B cell (primary cell): ENCODE measurements at regions not wholly inside any gene's neighbourhood (a gene's known extent, or its start where the extent isn't known, plus 50 kb on each side); places are given as distances from the start of the nearest gene placed in this dataset.

Experiments used
- ATAC-seq: fragments of 200-7000 bp; cut with Tn5 transposase; one replicate; pipeline ENCODE4 v1.10.0; 2021; ENCODE audit warnings: low read depth, mild to moderate bottlenecking, moderate number of reproducible peaks, moderate library complexity
- CTCF ChIA-PET: fragments of 350-600 bp; sonication (Branson Sonifier 250); formaldehyde crosslinking; loops from one replicate; lab custom pipeline; 2021; ENCODE audit warnings: antibody characterized with exemption, inconsistent platforms; lab: Charles Lee
- POLR2A ChIA-PET: fragments of 350-600 bp; sonication (Branson Sonifier 250); formaldehyde crosslinking; loops from one replicate; lab custom pipeline; 2021; ENCODE audit warnings: antibody characterized with exemption; lab: Charles Lee
- DNase-seq: peaks from one replicate; pipeline ENCODE4 v3.0.0; 2013
- H2AFZ ChIP-seq: 2 replicates; pipeline ENCODE4 v1.6.1; 2012; ENCODE audit warnings: mild to moderate bottlenecking, low read depth, low read length; ENCODE audit not compliant: insufficient read depth, poor library complexity, severe bottlenecking
- H3K27ac ChIP-seq, 2 donors: 1 replicate in 1 of 2; 2 replicates in 1 of 2; pipeline ENCODE4 v1.5.1; 2012 to 2013; ENCODE audit warnings: low read length in 2 of 2, mild to moderate bottlenecking in 2 of 2, moderate library complexity in 1 of 2
- H3K27me3 ChIP-seq, 4 experiments: fragments of 200-600 bp in 1 of 4; sonication (generic) in 1 of 4; replicated peaks in 1 of 4; 1 replicate in 2 of 4; 2 replicates in 2 of 4; pipeline versions ENCODE4 v1.6.1 to v1.7.0; 2013 to 2016; ENCODE audit warnings: low read length in 3 of 4, mild to moderate bottlenecking in 2 of 4, mixed read lengths in 1 of 4, moderate library complexity in 1 of 4; ENCODE audit not compliant: insufficient read depth in 4 of 4, control insufficient read depth in 3 of 4; ENCODE audit errors: control extremely low read depth in 1 of 4
- H3K36me3 ChIP-seq, 2 experiments: replicated peaks in 1 of 2; 1 replicate in 1 of 2; 2 replicates in 1 of 2; pipeline versions ENCODE4 v1.6.1 to v1.7.1; 2013; ENCODE audit warnings: low read length in 1 of 2; ENCODE audit not compliant: insufficient read depth in 2 of 2, control insufficient read depth in 1 of 2; ENCODE audit errors: control extremely low read depth in 1 of 2, extremely low read depth in 1 of 2
- H3K4me1 ChIP-seq, 2 donors: fragments of 200-600 bp in 1 of 2; sonication (generic) in 1 of 2; 1 replicate in 1 of 2; 2 replicates in 1 of 2; pipeline versions ENCODE4 v1.5.1 to v1.6.1; 2013 to 2017; ENCODE audit warnings: low read length in 2 of 2; ENCODE audit not compliant: control insufficient read depth in 2 of 2, insufficient read depth in 2 of 2
- H3K4me2 ChIP-seq: replicated peaks from 2 replicates; pipeline ENCODE3; 2012; ENCODE audit warnings: mild to moderate bottlenecking, low read depth, low read length; ENCODE audit not compliant: poor library complexity, severe bottlenecking
- H3K4me3 ChIP-seq, 5 experiments: fragments of 200-600 bp in 1 of 5; sonication (generic) in 1 of 5; 1 replicate in 3 of 5; 2 replicates in 2 of 5; pipeline versions ENCODE4 v1.5.1 to v1.7.0; 2011 to 2016; ENCODE audit warnings: low read length in 4 of 5, mild to moderate bottlenecking in 4 of 5, low read depth in 2 of 5, control low read depth in 1 of 5, moderate library complexity in 1 of 5; ENCODE audit not compliant: insufficient read depth in 1 of 5; ENCODE audit errors: control extremely low read depth in 1 of 5, extremely low read depth in 1 of 5
- H3K79me2 ChIP-seq: fragments of 200-600 bp; sonication (generic); one replicate; pipeline ENCODE4 v1.6.0; 2016; ENCODE audit warnings: low read length; ENCODE audit not compliant: control insufficient read depth, insufficient read depth
- H3K9ac ChIP-seq: fragments of 200-600 bp; sonication (generic); 2 replicates; pipeline ENCODE4 v1.6.1; 2017; ENCODE audit warnings: mild to moderate bottlenecking, low read length, moderate library complexity
- H3K9me3 ChIP-seq, 3 donors: one replicate each; pipeline versions ENCODE4 v1.6.1 to v1.7.1; 2013; ENCODE audit warnings: low read length in 2 of 3; ENCODE audit not compliant: control insufficient read depth in 2 of 3, insufficient read depth in 1 of 3; ENCODE audit errors: control extremely low read depth in 1 of 3
- H4K20me1 ChIP-seq: 2 replicates; pipeline ENCODE4 v1.6.0; 2012; ENCODE audit warnings: mild to moderate bottlenecking, low read length; ENCODE audit not compliant: insufficient read depth, control insufficient read depth, poor library complexity, severe bottlenecking
- H3K27ac Mint-ChIP-seq: one replicate; pipeline ENCODE4 v1.8.0; 2021; ENCODE audit warnings: mixed read lengths
- H3K27me3 Mint-ChIP-seq: one replicate; pipeline ENCODE4 v1.8.0; 2021; ENCODE audit warnings: mixed read lengths
- H3K4me1 Mint-ChIP-seq: one replicate; pipeline ENCODE4 v1.8.0; 2021; ENCODE audit warnings: mixed read lengths
- H3K4me3 Mint-ChIP-seq: one replicate; pipeline ENCODE4 v1.8.0; 2021; ENCODE audit warnings: mixed read lengths
- H3K9me3 Mint-ChIP-seq: one replicate; pipeline ENCODE4 v1.8.0; 2022; ENCODE audit warnings: mixed read lengths; ENCODE audit not compliant: insufficient read depth
- EZH2 ChIP-seq: IDR thresholded peaks from 2 replicates; pipeline ENCODE4 v1.6.1; 2012; ENCODE audit warnings: borderline replicate concordance, low read depth, mild to moderate bottlenecking, moderate library complexity, low read length; ENCODE audit not compliant: insufficient read depth, poor library complexity, severe bottlenecking
- WGBS: methylation state at CpG from one replicate; pipeline ENCODE4 v1.1.5; 2013; ENCODE audit warnings: missing lambda C conversion rate; ENCODE audit not compliant: insufficient coverage; 5-methylcytosine and 5-hydroxymethylcytosine counted together
- intact Hi-C: fragments of 100-400 bp; cut with micrococcal nuclease; formaldehyde crosslinking; loops from one replicate; pipeline ENCODE4 v1.10.0; 2022
- TF ChIP-seq, protein P1 (sequence below): fragments of 200-600 bp; IDR thresholded peaks from one replicate; pipeline ENCODE4 v1.8.0; 2022; ENCODE audit warnings: antibody characterized with exemption, mild to moderate bottlenecking

DNA sequence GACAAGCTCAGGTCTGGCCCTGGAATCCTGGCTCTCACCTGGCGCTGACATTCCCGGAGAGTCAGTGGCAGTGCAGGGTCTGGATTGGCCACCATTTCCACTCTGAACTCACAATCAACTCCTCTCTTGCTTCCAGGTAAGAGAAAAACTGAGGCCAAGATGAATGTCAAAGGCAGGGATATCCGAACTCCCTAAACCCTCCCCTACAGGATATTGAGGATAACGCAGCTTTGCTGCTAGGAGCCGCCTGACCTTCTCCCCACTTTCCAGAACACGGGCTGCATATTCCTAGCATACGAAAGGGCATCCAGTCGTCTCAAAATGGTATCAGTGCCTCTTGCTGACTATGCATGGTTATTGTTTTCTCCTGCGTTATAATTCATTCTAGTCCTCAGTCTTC is 473.4 kb downstream of the SOX9 start:
- ChIA-PET CTCF (no interaction called here), POLR2A (no interaction called here)
- Histone ChIP-seq H3K27ac (no peak overlapping the region), H3K4me2 (no peak overlapping the region), H3K27me3 (peaks cover 0 to 24% (median 8%) of the 10 kb centered on the region in 4 experiments), H3K9ac (no peak overlapping the region), H3K36me3 (no peaks in the 10 kb centered on the region), H3K79me2 (no peaks in the 10 kb centered on the region), H3K9me3 (no peaks in the 10 kb centered on the region), H2AFZ (no peak overlapping the region), H4K20me1 (no peaks in the 10 kb centered on the region), H3K4me3 (no peak overlapping the region), H3K4me1 (peaks cover 9 to 13% of the 10 kb centered on the region in 2 donors)
- H3K4me1 Mint-ChIP-seq, result peaks cover 15% of the 10 kb centered on the region
- ATAC-seq (no peak), DNase-seq (no peak)
- TF ChIP-seq, protein P1, sequence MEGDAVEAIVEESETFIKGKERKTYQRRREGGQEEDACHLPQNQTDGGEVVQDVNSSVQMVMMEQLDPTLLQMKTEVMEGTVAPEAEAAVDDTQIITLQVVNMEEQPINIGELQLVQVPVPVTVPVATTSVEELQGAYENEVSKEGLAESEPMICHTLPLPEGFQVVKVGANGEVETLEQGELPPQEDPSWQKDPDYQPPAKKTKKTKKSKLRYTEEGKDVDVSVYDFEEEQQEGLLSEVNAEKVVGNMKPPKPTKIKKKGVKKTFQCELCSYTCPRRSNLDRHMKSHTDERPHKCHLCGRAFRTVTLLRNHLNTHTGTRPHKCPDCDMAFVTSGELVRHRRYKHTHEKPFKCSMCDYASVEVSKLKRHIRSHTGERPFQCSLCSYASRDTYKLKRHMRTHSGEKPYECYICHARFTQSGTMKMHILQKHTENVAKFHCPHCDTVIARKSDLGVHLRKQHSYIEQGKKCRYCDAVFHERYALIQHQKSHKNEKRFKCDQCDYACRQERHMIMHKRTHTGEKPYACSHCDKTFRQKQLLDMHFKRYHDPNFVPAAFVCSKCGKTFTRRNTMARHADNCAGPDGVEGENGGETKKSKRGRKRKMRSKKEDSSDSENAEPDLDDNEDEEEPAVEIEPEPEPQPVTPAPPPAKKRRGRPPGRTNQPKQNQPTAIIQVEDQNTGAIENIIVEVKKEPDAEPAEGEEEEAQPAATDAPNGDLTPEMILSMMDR, result no peak
- no peak for TF ChIP-seq EZH2
- peaks cover 2% of the 10 kb centered on the region for H3K9me3 Mint-ChIP-seq
- H3K27me3 Mint-ChIP-seq, result peaks cover 51% of the 10 kb centered on the region
- no peak overlapping the region for H3K4me3 Mint-ChIP-seq
- WGBS, result 74% methylated on average over 7 of the region's 9 CpGs
- intact Hi-C loops, result no loop called here
- no peak overlapping the region for H3K27ac Mint-ChIP-seq
